ENCODE measurements at regions not wholly inside any gene's neighbourhood (a gene's known extent, or its start where the extent isn't known, plus 50 kb on each side); places are given as distances from the start of the nearest gene placed in this dataset.

DNA sequence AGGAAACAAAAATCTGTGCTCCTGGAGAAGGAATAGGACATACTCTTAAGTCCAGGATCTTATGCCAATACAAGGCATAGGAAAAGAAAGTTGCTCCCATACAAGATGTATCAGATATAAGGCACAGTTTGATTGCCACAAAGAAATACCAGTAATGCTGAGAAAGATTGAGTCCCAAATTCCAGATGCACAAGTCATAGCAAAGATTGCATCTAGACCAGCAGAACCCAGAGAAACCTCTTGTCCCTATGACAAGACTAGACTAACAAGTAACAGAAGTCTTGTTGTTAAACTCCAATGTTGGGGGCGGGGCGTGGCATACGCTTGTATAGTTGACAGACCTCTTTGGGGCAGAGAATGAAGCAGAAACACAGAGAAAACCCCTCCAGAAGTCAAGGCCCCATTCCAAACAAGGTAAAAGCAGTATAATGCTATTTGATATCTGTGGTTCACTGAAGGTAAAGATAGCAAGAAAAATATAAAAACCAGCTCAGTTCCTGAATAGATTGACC, 671.5 kb upstream of the GRIA3 start:
- WGBS (ENCODE audit: insufficient coverage): no CpG with 5 or more reads among the region's 3 CpGs

DNA sequence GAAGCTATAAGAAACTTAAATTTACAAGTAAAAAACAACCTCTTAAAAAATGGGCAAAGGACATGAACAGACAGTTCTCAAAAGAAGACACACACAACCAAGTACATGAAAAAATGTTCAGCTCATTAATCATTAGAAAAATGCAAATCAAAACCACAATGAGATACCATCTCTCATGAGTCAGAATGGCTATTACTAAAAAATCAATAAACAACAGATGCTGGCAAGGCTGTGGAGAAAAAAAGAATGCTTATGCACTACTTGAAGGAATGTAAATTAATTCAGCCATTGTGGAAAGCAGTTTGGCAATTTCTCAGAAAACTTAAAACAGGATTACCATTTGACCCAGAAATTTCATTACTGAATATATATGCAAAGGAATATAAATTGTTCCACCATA, 666.3 kb upstream of the GRIA3 start:
- ChIA-PET CTCF (no interaction called here), POLR2A (no interaction called here)
- no peak for ATAC-seq (ENCODE audit: low read depth)
- Histone ChIP-seq H3K4me2 (replicated peaks; ENCODE audit: low read depth, low read length, poor library complexity, severe bottlenecking) (no peak overlapping the region), H3K9ac (ENCODE audit: low read length) (no peak overlapping the region), H3K27ac (ENCODE audit: low read length in 2 of 2) (no peak overlapping the region), H4K20me1 (ENCODE audit: control insufficient read depth, insufficient read depth, low read length, poor library complexity, severe bottlenecking) (no peaks in the 10 kb centered on the region), H3K27me3 (replicated peaks in 1 of 4; ENCODE audit: control extremely low read depth in 1 of 4, control insufficient read depth in 3 of 4, insufficient read depth in 4 of 4, low read length in 3 of 4) (no peaks in the 10 kb centered on the region), H3K4me1 (ENCODE audit: control insufficient read depth in 2 of 2, insufficient read depth in 2 of 2, low read length in 2 of 2) (no peaks in the 10 kb centered on the region), H3K36me3 (replicated peaks in 1 of 2; ENCODE audit: control extremely low read depth in 1 of 2, control insufficient read depth in 1 of 2, extremely low read depth in 1 of 2, insufficient read depth in 2 of 2, low read length in 1 of 2) (no peaks in the 10 kb centered on the region), H3K9me3 (ENCODE audit: control extremely low read depth in 1 of 3, control insufficient read depth in 2 of 3, insufficient read depth in 1 of 3, low read length in 2 of 3) (no peaks in the 10 kb centered on the region), H3K4me3 (ENCODE audit: control extremely low read depth in 1 of 5, extremely low read depth in 1 of 5, insufficient read depth in 1 of 5, low read depth in 2 of 5, low read length in 4 of 5) (no peak overlapping the region), H2AFZ (ENCODE audit: insufficient read depth, low read depth, low read length, poor library complexity, severe bottlenecking) (no peak overlapping the region), H3K79me2 (ENCODE audit: control insufficient read depth, insufficient read depth, low read length) (no peaks in the 10 kb centered on the region)
- Mint-ChIP-seq H3K27me3 (no peaks in the 10 kb centered on the region), H3K4me1 (no peaks in the 10 kb centered on the region), H3K27ac (no peak overlapping the region), H3K9me3 (ENCODE audit: insufficient read depth) (no peaks in the 10 kb centered on the region), H3K4me3 (no peak overlapping the region)
- TF ChIP-seq, protein P1, sequence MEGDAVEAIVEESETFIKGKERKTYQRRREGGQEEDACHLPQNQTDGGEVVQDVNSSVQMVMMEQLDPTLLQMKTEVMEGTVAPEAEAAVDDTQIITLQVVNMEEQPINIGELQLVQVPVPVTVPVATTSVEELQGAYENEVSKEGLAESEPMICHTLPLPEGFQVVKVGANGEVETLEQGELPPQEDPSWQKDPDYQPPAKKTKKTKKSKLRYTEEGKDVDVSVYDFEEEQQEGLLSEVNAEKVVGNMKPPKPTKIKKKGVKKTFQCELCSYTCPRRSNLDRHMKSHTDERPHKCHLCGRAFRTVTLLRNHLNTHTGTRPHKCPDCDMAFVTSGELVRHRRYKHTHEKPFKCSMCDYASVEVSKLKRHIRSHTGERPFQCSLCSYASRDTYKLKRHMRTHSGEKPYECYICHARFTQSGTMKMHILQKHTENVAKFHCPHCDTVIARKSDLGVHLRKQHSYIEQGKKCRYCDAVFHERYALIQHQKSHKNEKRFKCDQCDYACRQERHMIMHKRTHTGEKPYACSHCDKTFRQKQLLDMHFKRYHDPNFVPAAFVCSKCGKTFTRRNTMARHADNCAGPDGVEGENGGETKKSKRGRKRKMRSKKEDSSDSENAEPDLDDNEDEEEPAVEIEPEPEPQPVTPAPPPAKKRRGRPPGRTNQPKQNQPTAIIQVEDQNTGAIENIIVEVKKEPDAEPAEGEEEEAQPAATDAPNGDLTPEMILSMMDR (IDR thresholded peaks at IDR 0.05): no peak
- TF ChIP-seq EZH2 (IDR thresholded peaks at IDR 0.05; ENCODE audit: borderline replicate concordance, insufficient read depth, low read depth, low read length, poor library complexity, severe bottlenecking): no peak
- intact Hi-C loops (cut with micrococcal nuclease): no loop called here
- DNase-seq: no peak

More for the DNA sequence above, 671.5 kb upstream of the GRIA3 start:
- Histone ChIP-seq H3K27me3 (replicated peaks in 1 of 4; ENCODE audit: control extremely low read depth in 1 of 4, control insufficient read depth in 3 of 4, insufficient read depth in 4 of 4, low read length in 3 of 4) (no peaks in the 10 kb centered on the region), H3K4me3 (ENCODE audit: control extremely low read depth in 1 of 5, extremely low read depth in 1 of 5, insufficient read depth in 1 of 5, low read depth in 2 of 5, low read length in 4 of 5) (no peak overlapping the region), H3K9ac (ENCODE audit: low read length) (no peak overlapping the region), H3K79me2 (ENCODE audit: control insufficient read depth, insufficient read depth, low read length) (no peaks in the 10 kb centered on the region), H3K27ac (ENCODE audit: low read length in 2 of 2) (no peak overlapping the region), H3K36me3 (replicated peaks in 1 of 2; ENCODE audit: control extremely low read depth in 1 of 2, control insufficient read depth in 1 of 2, extremely low read depth in 1 of 2, insufficient read depth in 2 of 2, low read length in 1 of 2) (no peaks in the 10 kb centered on the region), H3K4me1 (ENCODE audit: control insufficient read depth in 2 of 2, insufficient read depth in 2 of 2, low read length in 2 of 2) (no peaks in the 10 kb centered on the region), H3K4me2 (replicated peaks; ENCODE audit: low read depth, low read length, poor library complexity, severe bottlenecking) (no peak overlapping the region), H3K9me3 (ENCODE audit: control extremely low read depth in 1 of 3, control insufficient read depth in 2 of 3, insufficient read depth in 1 of 3, low read length in 2 of 3) (peaks cover 0 to 3% (median 0%) of the 10 kb centered on the region in 3 donors), H2AFZ (ENCODE audit: insufficient read depth, low read depth, low read length, poor library complexity, severe bottlenecking) (no peak overlapping the region), H4K20me1 (ENCODE audit: control insufficient read depth, insufficient read depth, low read length, poor library complexity, severe bottlenecking) (no peaks in the 10 kb centered on the region)
- H3K9me3 Mint-ChIP-seq (ENCODE audit: insufficient read depth): no peaks in the 10 kb centered on the region
- no peaks in the 10 kb centered on the region for H3K4me1 Mint-ChIP-seq
- no peak overlapping the region for H3K4me3 Mint-ChIP-seq
- ChIA-PET CTCF (no interaction called here), POLR2A (no interaction called here)
- ATAC-seq (ENCODE audit: low read depth) (no peak), DNase-seq (no peak)
- no peaks in the 10 kb centered on the region for H3K27me3 Mint-ChIP-seq
- H3K27ac Mint-ChIP-seq: no peak overlapping the region
- TF ChIP-seq, protein P1 (IDR thresholded peaks at IDR 0.05): no peak
- no peak for TF ChIP-seq EZH2 (IDR thresholded peaks at IDR 0.05; ENCODE audit: borderline replicate concordance, insufficient read depth, low read depth, low read length, poor library complexity, severe bottlenecking)
- intact Hi-C loops (cut with micrococcal nuclease): no loop called here

Measured in B cell (primary cell).